Renal cortex interstitium (tissue), 11 donors: ENCODE measurements at regions not wholly inside any gene's neighbourhood (a gene's known extent, or its start where the extent isn't known, plus 50 kb on each side); places are given as distances from the start of the nearest gene placed in this dataset.

Source experiments
- DNase-seq, 11 donors: peaks; one replicate each; pipeline ENCODE4 v3.0.0-alpha.2; 2013; ENCODE audit warnings: low read depth in 9 of 11, low spot score in 4 of 11; ENCODE audit errors: extremely low read depth in 1 of 11

DNA sequence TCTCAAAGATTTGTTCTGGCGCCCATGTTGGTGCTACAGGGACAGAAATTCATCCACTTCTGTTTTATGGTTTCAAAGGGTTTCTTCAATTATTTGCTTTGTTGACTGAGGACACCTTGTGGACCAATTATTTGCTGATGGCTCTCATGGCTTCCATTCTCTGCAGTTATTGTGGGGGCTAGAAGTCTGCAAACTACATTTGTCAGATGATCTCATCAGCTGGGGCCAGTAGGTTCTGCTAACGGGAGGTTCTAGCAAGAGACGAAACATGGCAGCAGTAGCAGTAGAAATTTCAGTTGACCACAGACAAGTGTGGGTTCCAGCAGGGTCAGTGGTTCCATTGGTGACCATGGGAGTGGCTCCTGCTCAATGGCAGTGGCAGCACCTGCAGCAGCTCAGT, 72.8 kb upstream of the BLCAP start:
- no peak for DNase-seq

DNA sequence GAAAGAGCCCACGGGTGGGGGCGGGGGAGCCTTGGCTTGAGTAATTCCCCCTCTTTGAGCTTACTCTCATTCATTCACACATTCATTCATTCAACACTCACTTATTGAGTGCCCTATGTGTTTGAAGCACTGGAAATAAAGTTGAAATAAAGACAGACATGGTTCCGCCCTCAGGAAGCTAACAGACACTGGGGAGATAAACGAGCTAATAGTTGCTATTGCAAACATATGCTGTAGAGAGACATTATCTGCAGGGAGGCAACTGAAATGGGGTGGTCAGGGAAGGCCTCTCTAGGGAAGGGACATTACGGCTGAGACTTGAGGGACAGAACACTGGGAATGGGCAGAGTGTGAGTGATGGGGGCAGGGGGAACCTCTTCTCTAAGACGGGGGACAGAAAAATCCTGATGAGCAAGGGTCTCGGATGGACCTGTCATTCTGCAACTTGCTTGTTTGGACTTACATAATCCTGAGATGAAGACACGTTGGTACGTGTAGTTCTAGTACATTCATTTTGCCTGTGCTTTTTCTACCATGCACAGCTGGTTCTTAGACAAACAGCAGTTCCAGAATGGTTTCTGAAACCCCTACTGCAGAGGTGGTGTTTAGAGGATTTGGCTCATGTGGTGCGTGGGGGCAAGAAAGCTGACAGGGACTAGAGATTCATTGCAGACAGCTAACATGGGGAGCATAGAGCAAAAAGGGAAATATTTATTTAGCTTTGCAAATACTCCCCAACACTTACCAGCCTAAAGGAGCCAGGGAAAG, 71.1 kb upstream of the BLCAP start:
- DNase-seq: no peak

DNA sequence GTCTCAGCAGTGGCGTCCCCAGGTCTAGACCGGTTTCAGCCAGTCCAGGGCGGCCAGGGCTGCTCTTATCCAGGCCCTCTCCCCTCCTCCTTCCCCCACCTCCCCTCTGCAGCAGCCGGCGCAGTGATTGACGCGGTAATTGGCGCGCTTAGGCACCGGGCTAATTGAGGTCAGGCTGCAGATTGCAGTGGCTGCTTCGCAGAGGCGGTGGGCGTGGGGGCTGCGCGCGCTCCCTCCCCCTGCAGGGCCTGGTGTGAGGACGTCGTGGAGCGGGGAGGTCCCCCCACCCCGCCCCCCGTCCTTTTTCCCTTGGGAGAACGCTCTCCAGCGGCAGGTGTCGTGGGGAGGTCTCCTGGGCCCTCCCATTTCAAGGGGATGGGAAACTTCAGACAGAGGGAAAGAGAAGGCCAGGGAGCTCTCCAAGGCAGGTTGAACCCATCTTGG, 70.4 kb upstream of the BLCAP start:
- DNase-seq: peak in 5 of 11 donors; percentile 29 to 51 (median 39)

DNA sequence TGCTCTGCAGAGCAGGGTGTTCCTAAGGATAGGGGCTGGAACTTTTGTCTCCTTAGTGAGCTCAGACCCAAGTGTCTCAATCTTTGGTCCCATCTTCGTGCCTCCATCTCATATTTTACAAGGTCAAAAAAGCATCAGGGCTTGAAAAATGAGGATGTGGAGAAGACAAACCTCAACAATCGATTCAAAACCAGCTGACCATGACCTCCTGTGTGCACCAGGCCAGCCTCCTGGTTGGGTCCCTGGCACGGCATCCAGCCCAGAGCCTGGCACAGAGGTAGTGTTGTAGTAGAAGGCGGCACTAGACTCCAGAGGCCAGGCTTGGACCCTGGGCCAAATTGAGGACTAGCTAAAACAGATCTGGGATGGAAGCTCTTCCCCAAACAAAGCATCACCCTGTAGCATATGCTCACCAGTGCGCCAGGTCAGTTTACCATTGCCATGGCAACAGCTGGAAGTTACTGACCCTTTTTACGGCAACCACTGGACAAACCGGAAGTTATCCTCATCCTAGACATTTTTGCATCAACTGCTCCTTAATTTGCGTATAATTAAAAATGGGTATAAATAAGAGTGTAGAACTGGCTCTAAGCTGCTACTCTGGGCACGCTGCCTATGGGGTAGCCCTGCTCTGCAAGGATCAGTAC, 69.3 kb upstream of the BLCAP start:
- DNase-seq: no peak

DNA sequence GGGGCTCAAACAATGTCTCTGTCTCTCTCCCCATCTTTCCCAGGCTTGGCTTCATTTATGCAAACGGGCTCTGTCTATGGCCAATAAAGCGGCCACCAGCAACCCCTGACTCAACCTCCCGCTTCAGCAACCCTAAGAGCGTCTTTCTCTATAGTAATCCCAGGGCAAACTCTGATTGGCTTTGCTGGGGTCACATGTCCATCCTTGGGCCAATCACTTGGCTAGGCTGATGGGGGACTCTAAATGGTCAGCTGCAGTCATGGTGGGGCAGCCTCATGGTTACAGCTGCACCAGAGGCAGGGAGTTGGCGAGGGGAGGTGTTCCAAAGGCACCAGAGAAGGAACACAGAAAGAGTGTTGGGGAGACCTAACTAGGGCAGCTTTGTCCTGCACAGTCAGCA, 68.5 kb upstream of the BLCAP start:
- DNase-seq: no peak

DNA sequence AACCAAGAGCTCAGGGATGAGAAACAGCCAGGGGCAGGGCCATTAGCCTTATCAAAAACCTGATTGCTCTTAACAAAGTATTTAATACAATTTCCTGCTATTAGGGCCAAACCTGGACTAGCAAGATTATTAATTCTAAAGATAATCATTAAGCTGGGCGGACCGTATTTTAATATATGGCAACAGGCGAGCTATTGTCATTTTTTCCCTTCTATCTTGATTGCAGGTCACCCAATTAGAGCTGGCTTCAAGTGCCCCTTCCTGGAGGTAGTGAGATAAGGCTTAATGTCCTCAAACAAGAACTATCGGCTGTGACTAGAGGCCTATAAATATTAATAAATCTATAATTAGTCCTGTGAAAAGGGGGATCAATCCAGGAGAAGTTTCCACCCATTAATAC, 66.0 kb upstream of the BLCAP start:
- DNase-seq: no peak

DNA sequence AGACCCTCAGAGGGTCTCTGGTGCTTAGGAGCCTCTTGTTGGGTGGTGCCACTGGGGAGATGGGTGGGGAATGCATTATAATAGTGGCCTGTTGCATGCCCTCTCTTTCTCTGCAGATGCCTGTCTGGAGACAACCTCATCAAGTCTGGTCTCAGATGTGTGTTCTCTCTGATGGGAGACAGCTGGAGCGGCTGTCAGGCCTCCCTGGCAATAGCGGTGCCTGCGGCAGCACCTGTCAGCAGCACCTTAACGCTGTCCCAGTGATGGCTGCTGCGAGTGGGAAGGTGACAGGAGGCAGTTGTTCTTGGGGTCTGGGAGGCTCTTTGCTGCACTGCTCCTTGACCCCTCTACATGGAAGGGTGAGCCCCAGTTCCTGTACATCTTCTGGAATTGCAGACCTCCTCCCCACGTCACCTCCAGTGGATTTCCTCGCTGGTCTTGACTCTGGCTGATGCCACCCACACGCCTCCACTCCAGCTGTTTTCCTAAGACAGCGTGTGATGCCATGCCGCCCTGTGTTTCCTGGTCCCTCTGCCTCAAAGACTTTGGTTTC, 63.3 kb upstream of the BLCAP start:
- no peak for DNase-seq

DNA sequence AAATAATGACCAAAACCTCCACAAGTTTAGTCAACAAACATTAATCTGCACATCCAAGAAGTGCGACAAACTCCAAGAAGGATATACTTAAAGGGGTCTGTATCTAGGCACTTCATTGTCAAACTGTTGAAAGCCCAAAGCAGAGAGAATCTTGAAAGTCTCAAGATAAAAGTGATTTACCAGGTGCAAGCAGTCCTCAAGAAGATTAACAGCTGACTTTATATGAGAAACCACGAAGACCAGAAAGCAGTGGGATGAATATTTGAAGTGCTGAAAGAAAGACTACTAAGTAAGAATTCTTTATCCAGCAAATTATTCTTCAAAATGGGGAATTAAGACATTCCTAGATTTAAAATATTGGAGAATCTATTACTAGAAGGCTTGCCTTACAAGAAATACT, 58.4 kb upstream of the BLCAP start:
- DNase-seq: no peak

DNA sequence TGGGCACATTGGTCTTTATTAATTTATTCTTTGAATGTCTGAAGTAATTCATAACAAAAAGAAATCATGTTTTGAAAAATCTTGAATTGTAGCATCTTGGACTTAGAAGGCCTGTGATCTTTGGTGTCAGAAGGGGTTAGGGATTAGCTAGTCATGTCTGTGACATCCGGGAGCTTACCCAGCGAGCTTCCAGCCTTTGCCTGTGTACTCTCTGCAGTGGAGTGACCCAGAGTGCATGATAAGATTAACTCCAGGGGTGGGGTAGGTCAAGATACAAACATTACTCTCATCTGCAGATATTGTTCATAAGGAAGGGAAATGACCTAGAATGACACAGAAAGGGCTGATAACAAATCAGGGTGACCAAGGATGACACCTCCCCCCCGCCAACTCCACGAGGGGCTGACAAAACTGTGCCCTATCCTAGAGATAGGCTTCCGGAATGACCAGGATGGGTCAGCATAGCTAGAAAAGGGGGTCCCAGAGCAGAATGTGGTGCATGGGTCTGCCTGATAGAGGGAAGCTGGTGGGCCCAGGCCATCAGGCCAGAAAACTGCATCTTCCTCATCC, 56.6 kb upstream of the BLCAP start:
- DNase-seq: no peak

DNA sequence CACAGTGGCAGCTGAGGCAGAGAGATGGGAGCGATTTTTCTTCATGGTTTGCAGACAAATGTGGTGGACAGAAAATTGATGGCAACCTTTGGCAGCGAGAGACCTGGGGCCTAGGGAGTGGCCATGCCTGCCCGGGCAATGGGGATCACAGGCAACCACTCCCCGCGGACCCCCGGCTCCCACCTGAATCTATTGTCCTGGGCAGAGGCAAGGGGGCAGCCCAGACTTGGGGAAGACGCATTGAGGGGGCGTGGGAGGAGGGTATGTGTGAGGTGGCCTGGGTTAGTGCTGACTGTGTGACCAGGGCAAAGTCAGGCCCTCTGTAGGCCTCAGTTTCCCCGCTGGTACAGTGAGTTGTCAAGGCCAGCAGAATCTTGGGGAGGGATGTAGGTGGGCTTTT, 53.6 kb upstream of the BLCAP start:
- DNase-seq: no peak

DNA sequence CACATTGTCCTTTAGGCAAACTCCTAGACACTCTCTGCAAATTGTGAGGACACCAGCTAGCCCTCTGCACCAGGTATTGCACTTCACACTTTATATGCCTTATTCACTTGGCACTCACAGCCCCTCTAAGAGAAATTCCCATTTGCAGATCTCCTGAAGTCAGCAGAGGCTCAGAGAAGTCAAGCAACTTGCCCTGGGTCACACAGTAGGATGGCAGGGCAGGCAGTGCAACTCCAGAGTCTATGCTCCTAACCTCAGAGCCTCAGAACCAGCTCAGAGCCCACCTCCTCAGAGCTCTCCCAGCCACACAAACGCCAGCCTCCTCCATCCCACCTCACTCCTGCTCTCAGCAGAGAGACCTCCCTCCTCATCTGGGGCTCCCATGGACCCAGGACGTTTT, 52.4 kb upstream of the BLCAP start:
- no peak for DNase-seq

DNA sequence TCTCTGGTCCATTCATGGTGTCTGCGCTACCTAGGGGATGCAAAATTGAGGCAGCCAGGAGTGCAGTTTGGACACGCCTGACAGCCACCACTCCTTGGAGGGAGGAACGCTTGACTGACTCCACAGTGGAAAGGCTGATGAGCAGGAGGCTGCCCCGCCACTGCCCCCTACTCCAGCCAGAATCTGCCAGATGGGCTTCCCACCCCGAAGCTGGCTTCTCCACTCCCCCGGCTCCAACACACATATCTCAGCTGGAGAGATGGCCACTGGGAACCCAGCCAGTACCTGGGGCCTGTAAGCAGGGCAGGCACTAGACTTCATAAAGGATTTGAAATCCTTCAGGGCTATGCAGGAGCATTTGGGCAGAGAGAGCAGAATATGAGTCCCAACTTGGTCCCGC, 51.4 kb upstream of the BLCAP start:
- DNase-seq: no peak

DNA sequence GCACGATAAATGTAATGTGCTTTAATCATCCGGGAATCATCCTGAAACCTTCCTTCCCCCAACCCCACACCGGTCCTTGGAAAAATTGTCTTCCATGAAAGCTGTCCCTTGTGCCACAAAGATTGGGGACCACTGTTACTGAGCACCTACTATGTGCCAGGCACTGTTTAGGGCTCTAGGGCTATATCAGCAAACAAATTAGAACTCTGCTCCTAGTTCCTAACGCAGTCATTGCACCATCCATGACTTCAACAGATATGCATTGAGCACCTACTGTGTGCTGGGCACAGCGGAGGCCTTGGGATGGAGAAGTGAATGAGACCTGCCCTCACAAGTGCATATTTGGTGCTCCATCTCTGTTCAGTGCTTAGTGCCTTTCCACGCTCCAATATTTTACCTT, 50.3 kb upstream of the BLCAP start:
- DNase-seq: no peak
